ENCODE measurements at regions not wholly inside any gene's neighbourhood (a gene's known extent, or its start where the extent isn't known, plus 50 kb on each side); places are given as distances from the start of the nearest gene placed in this dataset.

GRCh38 chr13:76768384-76768783 lies 117.8 kb downstream of the KCTD12 start:
- TF ChIP-seq CTCF (conservative IDR thresholded peaks at IDR 0.05) (no peak), EZH2 (IDR thresholded peaks at IDR 0.05; ENCODE audit: low read depth) (no peak)
